ENCODE measurements at regions not wholly inside any gene's neighbourhood (a gene's known extent, or its start where the extent isn't known, plus 50 kb on each side); places are given as distances from the start of the nearest gene placed in this dataset.

DNA sequence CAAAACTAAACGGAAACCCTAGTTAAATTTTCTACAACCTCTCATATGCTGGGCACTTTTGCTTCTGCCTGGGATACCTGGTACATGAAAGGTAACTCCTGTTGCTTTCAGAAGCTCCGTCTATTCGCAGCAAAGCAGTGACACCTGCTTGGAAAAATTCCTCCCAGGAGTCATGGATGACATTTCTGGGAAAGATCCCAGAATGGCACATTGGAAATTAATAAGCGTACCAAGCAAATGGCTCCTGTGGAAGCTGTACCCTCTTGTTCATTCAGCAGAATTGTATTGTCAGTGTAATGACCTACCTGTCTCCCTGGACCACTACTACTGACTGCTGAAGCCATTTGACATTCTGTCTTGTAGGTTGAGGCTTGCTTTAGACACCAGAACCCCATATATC lies 349.7 kb upstream of the NOCT start:
- DNase-seq (ENCODE audit: unreplicated experiment): no peak
- Mint-ChIP-seq H3K9me3 (ENCODE audit: unreplicated experiment) (no peaks in the 10 kb centered on the region), H3K4me1 (ENCODE audit: insufficient read depth, unreplicated experiment) (no peaks in the 10 kb centered on the region), H3K4me3 (ENCODE audit: unreplicated experiment) (no peak overlapping the region), H3K36me3 (ENCODE audit: insufficient read depth, unreplicated experiment) (no peaks in the 10 kb centered on the region), H3K27me3 (ENCODE audit: insufficient read depth, unreplicated experiment) (no peaks in the 10 kb centered on the region), H3K27ac (ENCODE audit: low read depth, unreplicated experiment) (no peak overlapping the region)
- ChIA-PET POLR2A (no interaction called here), CTCF (interaction anchor here (0.7 kb wide), 1 partner anchor 15 kb away, joined by 3 read pairs; no protein-coding TSS in a partner anchor)
- BruUV-seq (replicated peaks): no TSS peak
- TF ChIP-seq, protein P1, sequence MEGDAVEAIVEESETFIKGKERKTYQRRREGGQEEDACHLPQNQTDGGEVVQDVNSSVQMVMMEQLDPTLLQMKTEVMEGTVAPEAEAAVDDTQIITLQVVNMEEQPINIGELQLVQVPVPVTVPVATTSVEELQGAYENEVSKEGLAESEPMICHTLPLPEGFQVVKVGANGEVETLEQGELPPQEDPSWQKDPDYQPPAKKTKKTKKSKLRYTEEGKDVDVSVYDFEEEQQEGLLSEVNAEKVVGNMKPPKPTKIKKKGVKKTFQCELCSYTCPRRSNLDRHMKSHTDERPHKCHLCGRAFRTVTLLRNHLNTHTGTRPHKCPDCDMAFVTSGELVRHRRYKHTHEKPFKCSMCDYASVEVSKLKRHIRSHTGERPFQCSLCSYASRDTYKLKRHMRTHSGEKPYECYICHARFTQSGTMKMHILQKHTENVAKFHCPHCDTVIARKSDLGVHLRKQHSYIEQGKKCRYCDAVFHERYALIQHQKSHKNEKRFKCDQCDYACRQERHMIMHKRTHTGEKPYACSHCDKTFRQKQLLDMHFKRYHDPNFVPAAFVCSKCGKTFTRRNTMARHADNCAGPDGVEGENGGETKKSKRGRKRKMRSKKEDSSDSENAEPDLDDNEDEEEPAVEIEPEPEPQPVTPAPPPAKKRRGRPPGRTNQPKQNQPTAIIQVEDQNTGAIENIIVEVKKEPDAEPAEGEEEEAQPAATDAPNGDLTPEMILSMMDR (IDR thresholded peaks at IDR 0.05; ENCODE audit: unreplicated experiment): no peak
- intact Hi-C loops (cut with micrococcal nuclease): no loop called here

DNA sequence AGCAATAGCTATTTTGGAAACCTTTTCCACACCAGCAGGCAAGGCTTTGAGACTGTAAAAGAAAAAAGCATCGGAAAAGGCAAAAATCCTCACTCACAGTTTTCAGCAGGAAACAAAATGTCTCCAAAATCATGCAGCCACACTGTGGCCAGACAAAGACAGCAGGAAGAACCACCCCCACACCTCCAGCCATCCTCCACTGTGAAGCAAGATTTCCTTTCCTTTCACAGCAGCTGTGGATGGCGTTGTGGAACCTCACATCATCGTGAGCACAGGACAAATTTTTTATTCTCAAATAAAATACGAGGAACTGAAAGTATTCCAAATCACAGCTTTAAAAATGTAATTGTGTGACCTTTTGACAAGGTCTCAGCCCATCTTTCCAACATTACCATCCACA lies 351.7 kb upstream of the NOCT start:
- Mint-ChIP-seq H3K4me3 (ENCODE audit: unreplicated experiment) (no peak overlapping the region), H3K4me1 (ENCODE audit: insufficient read depth, unreplicated experiment) (no peaks in the 10 kb centered on the region), H3K27me3 (ENCODE audit: insufficient read depth, unreplicated experiment) (no peaks in the 10 kb centered on the region), H3K27ac (ENCODE audit: low read depth, unreplicated experiment) (no peak overlapping the region), H3K36me3 (ENCODE audit: insufficient read depth, unreplicated experiment) (no peaks in the 10 kb centered on the region), H3K9me3 (ENCODE audit: unreplicated experiment) (no peaks in the 10 kb centered on the region)
- BruUV-seq (replicated peaks): no TSS peak
- ChIA-PET POLR2A (no interaction called here), CTCF (interaction anchor here (0.5 to 2.2 kb wide), 5 partner anchors 17 to 208 kb away, joined by 3 to 14 read pairs (median 4); no protein-coding TSS in a partner anchor)
- DNase-seq (ENCODE audit: unreplicated experiment): no peak
- intact Hi-C loops (cut with micrococcal nuclease): no loop called here
- TF ChIP-seq, protein P1 (IDR thresholded peaks at IDR 0.05; ENCODE audit: unreplicated experiment): no peak

DNA sequence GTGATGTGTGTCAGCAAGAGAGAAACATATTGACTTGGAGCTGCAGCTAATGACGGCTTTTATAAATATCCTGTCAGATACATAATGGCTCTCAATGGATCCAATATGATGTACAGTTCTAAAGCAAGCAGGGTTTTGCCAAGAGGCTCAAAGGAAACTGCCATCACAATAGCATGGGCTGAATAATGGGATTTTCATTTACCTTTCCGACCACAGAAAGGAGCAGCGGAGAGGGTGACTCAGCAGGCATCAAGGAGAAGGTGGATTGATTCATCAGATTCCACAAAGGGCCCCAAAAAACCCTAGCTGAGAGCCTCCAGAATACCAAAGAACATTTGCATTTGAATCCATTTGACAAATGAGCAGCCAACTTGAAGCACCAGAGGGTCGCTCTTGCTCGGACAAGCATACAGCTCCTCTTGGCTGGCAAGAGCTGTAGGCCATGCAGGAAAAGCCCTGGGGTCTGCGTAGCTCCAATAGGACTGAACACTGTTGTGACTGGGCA lies 355.7 kb upstream of the NOCT start:
- no peaks in the 10 kb centered on the region for H3K36me3 Mint-ChIP-seq (ENCODE audit: insufficient read depth, unreplicated experiment)
- H3K4me1 Mint-ChIP-seq (ENCODE audit: insufficient read depth, unreplicated experiment): no peaks in the 10 kb centered on the region
- no peaks in the 10 kb centered on the region for H3K27me3 Mint-ChIP-seq (ENCODE audit: insufficient read depth, unreplicated experiment)
- DNase-seq (ENCODE audit: unreplicated experiment): no peak
- no peaks in the 10 kb centered on the region for H3K9me3 Mint-ChIP-seq (ENCODE audit: unreplicated experiment)
- no TSS peak for BruUV-seq (replicated peaks)
- TF ChIP-seq, protein P1 (IDR thresholded peaks at IDR 0.05; ENCODE audit: unreplicated experiment): no peak
- no peak overlapping the region for H3K4me3 Mint-ChIP-seq (ENCODE audit: unreplicated experiment)
- intact Hi-C loops (cut with micrococcal nuclease): no loop called here
- no peak overlapping the region for H3K27ac Mint-ChIP-seq (ENCODE audit: low read depth, unreplicated experiment)
- ChIA-PET POLR2A (no interaction called here), CTCF (no interaction called here)

DNA sequence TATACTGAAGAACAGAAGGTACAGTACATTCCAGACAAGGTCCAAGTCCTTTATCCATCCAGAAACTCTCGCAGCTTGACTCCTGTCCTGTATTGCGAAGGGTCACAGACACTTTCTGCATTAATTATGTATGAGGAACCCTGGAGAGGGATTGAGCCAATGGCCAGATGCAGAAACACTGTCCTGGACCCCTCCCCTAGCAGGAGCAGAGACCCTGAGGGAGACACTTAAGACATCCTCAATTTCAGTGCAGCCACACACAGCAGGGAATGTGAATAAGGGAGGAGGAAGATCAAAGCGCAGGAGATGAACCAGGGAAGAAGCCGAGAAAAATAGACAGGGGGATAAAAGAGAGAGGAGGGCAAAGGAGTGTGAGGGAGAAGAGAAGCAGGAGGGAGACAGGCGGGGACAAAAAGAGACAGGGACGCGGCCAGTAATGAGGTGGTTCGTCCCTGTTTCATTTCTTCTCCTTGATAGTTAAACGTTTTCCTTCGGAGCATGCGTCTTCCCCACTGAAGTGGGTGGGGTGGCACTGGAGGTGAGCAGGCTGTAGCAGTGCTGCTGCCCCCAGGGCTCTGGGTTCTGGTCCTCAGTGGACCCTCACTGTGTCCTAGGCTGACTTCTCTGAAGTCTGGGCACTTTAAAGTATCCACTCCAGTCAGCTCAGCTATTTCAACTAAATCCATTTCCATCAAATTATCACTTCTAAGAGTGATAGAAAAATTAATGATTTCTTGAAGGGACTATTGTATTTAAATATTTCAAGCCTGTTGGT lies 356.4 kb upstream of the NOCT start:
- Mint-ChIP-seq H3K4me1 (ENCODE audit: insufficient read depth, unreplicated experiment) (no peaks in the 10 kb centered on the region), H3K36me3 (ENCODE audit: insufficient read depth, unreplicated experiment) (no peaks in the 10 kb centered on the region), H3K4me3 (ENCODE audit: unreplicated experiment) (no peak overlapping the region), H3K27me3 (ENCODE audit: insufficient read depth, unreplicated experiment) (no peaks in the 10 kb centered on the region), H3K27ac (ENCODE audit: low read depth, unreplicated experiment) (no peak overlapping the region), H3K9me3 (ENCODE audit: unreplicated experiment) (no peaks in the 10 kb centered on the region)
- no peak for DNase-seq (ENCODE audit: unreplicated experiment)
- intact Hi-C loops (cut with micrococcal nuclease): no loop called here
- no TSS peak for BruUV-seq (replicated peaks)
- ChIA-PET CTCF (no interaction called here), POLR2A (interaction anchor here (0.7 kb wide), 1 partner anchor 14 kb away, joined by 3 read pairs; no protein-coding TSS in a partner anchor)
- TF ChIP-seq, protein P1 (IDR thresholded peaks at IDR 0.05; ENCODE audit: unreplicated experiment): no peak

Data from MCF 10A (cell line).